ENCODE measurements at regions not wholly inside any gene's neighbourhood (a gene's known extent, or its start where the extent isn't known, plus 50 kb on each side); places are given as distances from the start of the nearest gene placed in this dataset.

- H3K27ac ChIP-seq: no peak overlapping the region
- no peak for TF ChIP-seq ZFX (IDR thresholded peaks at IDR 0.05; ENCODE audit: borderline replicate concordance)
- no peak for TF ChIP-seq CTCF (IDR thresholded peaks at IDR 0.05)
These were observed 73.9 kb upstream of the TENM4 start for GRCh38 chr11:79514695-79515094.

GRCh38 chr11:79514290-79514689, 73.5 kb upstream of the TENM4 start:
- no peak overlapping the region for H3K27ac ChIP-seq
- TF ChIP-seq ZFX (IDR thresholded peaks at IDR 0.05; ENCODE audit: borderline replicate concordance) (no peak), CTCF (IDR thresholded peaks at IDR 0.05) (no peak)

GRCh38 chr11:79512706-79513469, 72.1 kb upstream of the TENM4 start:
- no peak overlapping the region for H3K27ac ChIP-seq

GRCh38 chr11:79510960-79511359, 70.1 kb upstream of the TENM4 start:
- TF ChIP-seq ZFX (IDR thresholded peaks at IDR 0.05; ENCODE audit: borderline replicate concordance) (no peak), CTCF (IDR thresholded peaks at IDR 0.05) (no peak)
- no peak overlapping the region for H3K27ac ChIP-seq

More at GRCh38 chr11:79512706-79513469, 72.1 kb upstream of the TENM4 start:
- TF ChIP-seq ZFX (IDR thresholded peaks at IDR 0.05; ENCODE audit: borderline replicate concordance) (no peak), CTCF (IDR thresholded peaks at IDR 0.05) (no peak)

DNA sequence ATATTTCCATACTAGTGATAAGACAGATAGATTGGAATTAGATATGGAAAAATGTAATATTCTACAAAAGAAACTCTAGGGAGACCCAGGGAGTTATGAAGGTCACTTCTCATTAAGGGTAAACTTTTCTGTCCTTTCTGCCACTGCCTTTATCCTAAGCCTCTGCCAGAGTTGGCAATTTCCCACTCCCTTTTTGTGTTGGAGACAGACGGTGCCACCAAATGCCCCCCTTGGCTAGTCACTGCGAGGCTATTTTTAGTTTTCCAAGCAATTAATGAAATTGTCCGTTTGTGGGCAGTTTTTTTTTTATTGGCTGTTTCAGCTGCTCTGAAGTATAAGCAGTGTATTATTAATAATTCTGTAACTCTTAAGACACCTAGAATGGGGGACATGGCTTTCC, 67.6 kb upstream of the TENM4 start:
- TF ChIP-seq CTCF (IDR thresholded peaks at IDR 0.05): no peak
- no peak for TF ChIP-seq ZFX (IDR thresholded peaks at IDR 0.05; ENCODE audit: borderline replicate concordance)
- no peak overlapping the region for H3K27ac ChIP-seq

DNA sequence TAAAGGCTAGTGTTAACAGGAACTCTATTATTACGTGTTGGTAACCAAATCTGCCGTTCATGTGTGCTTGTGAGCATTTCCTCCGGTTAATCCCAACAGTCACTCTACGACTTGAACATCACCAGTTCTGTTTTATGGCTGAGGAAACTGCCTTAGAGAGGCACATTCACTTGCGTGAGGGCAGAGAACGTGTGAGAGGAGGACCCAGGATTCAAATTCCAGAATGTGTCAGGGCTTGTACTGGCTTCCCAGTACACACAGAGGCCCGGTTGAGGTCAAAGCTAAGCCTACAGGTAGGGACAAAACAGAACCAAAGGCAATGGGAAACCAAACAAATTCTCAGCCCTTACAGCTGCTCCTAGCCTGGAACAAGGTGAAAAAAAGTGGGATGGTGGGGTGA, 66.9 kb upstream of the TENM4 start:
- H3K27ac ChIP-seq: no peak overlapping the region
- TF ChIP-seq ZFX (IDR thresholded peaks at IDR 0.05; ENCODE audit: borderline replicate concordance) (no peak), CTCF (IDR thresholded peaks at IDR 0.05) (no peak)

- no peak overlapping the region for H3K27ac ChIP-seq
- TF ChIP-seq CTCF (IDR thresholded peaks at IDR 0.05) (no peak), ZFX (IDR thresholded peaks at IDR 0.05; ENCODE audit: borderline replicate concordance) (no peak)
These were observed 66.0 kb upstream of the TENM4 start for GRCh38 chr11:79506734-79507344.
